ENCODE measurements at regions not wholly inside any gene's neighbourhood (a gene's known extent, or its start where the extent isn't known, plus 50 kb on each side); places are given as distances from the start of the nearest gene placed in this dataset.

GRCh38 chr6:102761872-102762271 is 1368.4 kb downstream of the GRIK2 start:
- no peak for TF ChIP-seq TEAD4 (IDR thresholded peaks at IDR 0.05; ENCODE audit: borderline replicate concordance, insufficient read depth)
- TF ChIP-seq RAD21 (IDR thresholded peaks at IDR 0.05; ENCODE audit: low read length), result no peak
- no peak for TF ChIP-seq GABPA (IDR thresholded peaks at IDR 0.05; ENCODE audit: low read depth)
- TF ChIP-seq, protein P1, sequence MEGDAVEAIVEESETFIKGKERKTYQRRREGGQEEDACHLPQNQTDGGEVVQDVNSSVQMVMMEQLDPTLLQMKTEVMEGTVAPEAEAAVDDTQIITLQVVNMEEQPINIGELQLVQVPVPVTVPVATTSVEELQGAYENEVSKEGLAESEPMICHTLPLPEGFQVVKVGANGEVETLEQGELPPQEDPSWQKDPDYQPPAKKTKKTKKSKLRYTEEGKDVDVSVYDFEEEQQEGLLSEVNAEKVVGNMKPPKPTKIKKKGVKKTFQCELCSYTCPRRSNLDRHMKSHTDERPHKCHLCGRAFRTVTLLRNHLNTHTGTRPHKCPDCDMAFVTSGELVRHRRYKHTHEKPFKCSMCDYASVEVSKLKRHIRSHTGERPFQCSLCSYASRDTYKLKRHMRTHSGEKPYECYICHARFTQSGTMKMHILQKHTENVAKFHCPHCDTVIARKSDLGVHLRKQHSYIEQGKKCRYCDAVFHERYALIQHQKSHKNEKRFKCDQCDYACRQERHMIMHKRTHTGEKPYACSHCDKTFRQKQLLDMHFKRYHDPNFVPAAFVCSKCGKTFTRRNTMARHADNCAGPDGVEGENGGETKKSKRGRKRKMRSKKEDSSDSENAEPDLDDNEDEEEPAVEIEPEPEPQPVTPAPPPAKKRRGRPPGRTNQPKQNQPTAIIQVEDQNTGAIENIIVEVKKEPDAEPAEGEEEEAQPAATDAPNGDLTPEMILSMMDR (IDR thresholded peaks at IDR 0.05), result no peak
